ENCODE measurements at regions not wholly inside any gene's neighbourhood (a gene's known extent, or its start where the extent isn't known, plus 50 kb on each side); places are given as distances from the start of the nearest gene placed in this dataset.

GRCh38 chr1:73910466-73910865, 287.5 kb downstream of the LRRIQ3 start:
- TF ChIP-seq CTCF (IDR thresholded peaks at IDR 0.05; ENCODE audit: extremely low read depth in 1 of 2, insufficient read depth in 1 of 2, low read depth in 1 of 2, low read length in 2 of 2) (no peak), MYC (IDR thresholded peaks at IDR 0.05; ENCODE audit: low read depth, low read length) (no peak), POLR2AphosphoS5 (IDR thresholded peaks at IDR 0.05; ENCODE audit: insufficient read depth, low read depth, low read length) (no peak), JUN (IDR thresholded peaks at IDR 0.05; ENCODE audit: borderline replicate concordance, insufficient read depth, insufficient read length, low read depth) (no peak), POLR2A (IDR thresholded peaks at IDR 0.05; ENCODE audit: low read depth, low read length) (no peak)

All from endothelial cell of umbilical vein (primary cell).